Liver (tissue), 8 donors: ENCODE measurements at regions not wholly inside any gene's neighbourhood (a gene's known extent, or its start where the extent isn't known, plus 50 kb on each side); places are given as distances from the start of the nearest gene placed in this dataset.

Experiments
- DNase-seq: peaks from one replicate; pipeline ENCODE4 v3.0.0-alpha.2; 2017; ENCODE audit warnings: low spot score
- H3K27ac ChIP-seq, 2 donors: one replicate each; pipeline ENCODE4 v1.7.0; 2013; ENCODE audit warnings: inconsistent platforms in 2 of 2, low read length in 2 of 2, control low read depth in 1 of 2, low read depth in 1 of 2, mild to moderate bottlenecking in 1 of 2
- H3K27me3 ChIP-seq, 4 donors: one replicate each; pipeline versions ENCODE4 v1.6.1 to v1.7.0; 2013; ENCODE audit warnings: low read length in 3 of 4, inconsistent platforms in 1 of 4, mild to moderate bottlenecking in 1 of 4, moderate library complexity in 1 of 4; ENCODE audit not compliant: control insufficient read depth in 4 of 4, insufficient read depth in 4 of 4
- H3K36me3 ChIP-seq, 4 donors: one replicate each; pipeline versions ENCODE4 v1.6.1 to v1.7.0; 2013; ENCODE audit warnings: low read length in 3 of 4, mild to moderate bottlenecking in 3 of 4, low read depth in 1 of 4, moderate library complexity in 1 of 4; ENCODE audit not compliant: control insufficient read depth in 4 of 4, insufficient read depth in 3 of 4
- H3K4me1 ChIP-seq, 4 donors: one replicate each; pipeline versions ENCODE4 v1.6.1 to v1.7.0; 2013; ENCODE audit warnings: low read length in 3 of 4, mild to moderate bottlenecking in 3 of 4, moderate library complexity in 1 of 4; ENCODE audit not compliant: control insufficient read depth in 4 of 4, insufficient read depth in 4 of 4
- H3K4me3 ChIP-seq, 3 donors: one replicate each; pipeline versions ENCODE4 v1.6.1 to v1.7.0; 2013; ENCODE audit warnings: low read length in 3 of 3, control low read depth in 1 of 3, low read depth in 1 of 3, mild to moderate bottlenecking in 1 of 3
- H3K9ac ChIP-seq, 2 donors: one replicate each; pipeline ENCODE4 v1.7.0; 2013; ENCODE audit warnings: low read length in 2 of 2, mild to moderate bottlenecking in 2 of 2, moderate library complexity in 2 of 2, control low read depth in 1 of 2, low read depth in 1 of 2
- H3K9me3 ChIP-seq, 4 donors: one replicate each; pipeline versions ENCODE4 v1.6.1 to v1.7.0; 2013; ENCODE audit warnings: low read length in 3 of 4; ENCODE audit not compliant: control insufficient read depth in 4 of 4
- ATF3 ChIP-seq: IDR thresholded peaks from 2 replicates; pipeline ENCODE4 v1.6.1; 2016; ENCODE audit warnings: antibody characterized with exemption
- CTCF ChIP-seq: fragments of 150-350 bp; IDR thresholded peaks from 2 replicates; pipeline ENCODE4 v1.5.1; 2017; ENCODE audit warnings: improper control_type of control experiment, low read depth, low read length; ENCODE audit not compliant: missing input control
- EGR1 ChIP-seq, 2 donors: IDR thresholded peaks; 2 replicates each; pipeline ENCODE4 v1.6.1; 2016 to 2018; ENCODE audit warnings: antibody characterized with exemption in 2 of 2, low read depth in 2 of 2
- FOXA1 ChIP-seq: IDR thresholded peaks from 2 replicates; pipeline ENCODE4 v1.6.1; 2016; ENCODE audit warnings: antibody characterized with exemption
- FOXA2 ChIP-seq: IDR thresholded peaks from 2 replicates; pipeline ENCODE4 v1.6.1; 2016; ENCODE audit warnings: antibody characterized with exemption
- GABPA ChIP-seq, 2 donors: IDR thresholded peaks in 1 of 2; conservative IDR thresholded peaks in 1 of 2; 2 replicates each; pipeline ENCODE4 v1.6.1; 2016; ENCODE audit warnings: antibody characterized with exemption in 2 of 2, mild to moderate bottlenecking in 1 of 2, moderate library complexity in 1 of 2
- HNF4A ChIP-seq, 2 donors: conservative IDR thresholded peaks; 2 replicates each; pipeline ENCODE4 v1.6.1; 2016; ENCODE audit warnings: antibody characterized with exemption in 2 of 2, mild to moderate bottlenecking in 2 of 2
- HNF4G ChIP-seq: IDR thresholded peaks from 2 replicates; pipeline ENCODE4 v1.6.1; 2016; ENCODE audit warnings: antibody characterized with exemption
- JUND ChIP-seq, 2 donors: IDR thresholded peaks; 2 replicates each; pipeline ENCODE4 v1.6.1; 2016; ENCODE audit warnings: antibody characterized with exemption in 2 of 2
- MAX ChIP-seq: IDR thresholded peaks from 2 replicates; pipeline ENCODE4 v1.6.1; 2016; ENCODE audit warnings: antibody characterized with exemption
- NR2F2 ChIP-seq: IDR thresholded peaks from 2 replicates; pipeline ENCODE4 v1.6.1; 2016; ENCODE audit warnings: antibody characterized with exemption
- RAD21 ChIP-seq, 2 donors: IDR thresholded peaks; 2 replicates each; pipeline ENCODE4 v1.6.1; 2016; ENCODE audit warnings: antibody characterized with exemption in 2 of 2, mild to moderate bottlenecking in 2 of 2
- RXRA ChIP-seq, 2 donors: IDR thresholded peaks; 2 replicates each; pipeline ENCODE4 v1.6.1; 2017 to 2018; ENCODE audit warnings: antibody characterized with exemption in 2 of 2, mild to moderate bottlenecking in 1 of 2
- SP1 ChIP-seq: IDR thresholded peaks from 2 replicates; pipeline ENCODE4 v1.6.1; 2018; ENCODE audit warnings: antibody characterized with exemption, mild to moderate bottlenecking
- TAF1 ChIP-seq: conservative IDR thresholded peaks from 2 replicates; pipeline ENCODE4 v1.6.1; 2016; ENCODE audit warnings: antibody characterized with exemption, mild to moderate bottlenecking
- YY1 ChIP-seq: IDR thresholded peaks from 2 replicates; pipeline ENCODE4 v1.6.1; 2016; ENCODE audit warnings: antibody characterized with exemption, mild to moderate bottlenecking
- WGBS: extraction: QIAGEN DNeasy Blood & Tissue Kit; methylation state at CpG from one replicate; pipeline ENCODE4 v1.1.7; 2013; 5-methylcytosine and 5-hydroxymethylcytosine counted together
- TF ChIP-seq, protein P1 (sequence below): IDR thresholded peaks from 2 replicates; pipeline ENCODE4 v1.6.1; 2016; ENCODE audit warnings: antibody characterized with exemption
- TF ChIP-seq, protein P2 (sequence below): IDR thresholded peaks from 2 replicates; pipeline ENCODE4 v1.6.1; 2016; ENCODE audit warnings: antibody characterized with exemption, mild to moderate bottlenecking
- donor health status: healthy.
- donor health status: healthy.
- donor health status: healthy.
- donor health status: healthy.
- donor health status: healthy.

DNA sequence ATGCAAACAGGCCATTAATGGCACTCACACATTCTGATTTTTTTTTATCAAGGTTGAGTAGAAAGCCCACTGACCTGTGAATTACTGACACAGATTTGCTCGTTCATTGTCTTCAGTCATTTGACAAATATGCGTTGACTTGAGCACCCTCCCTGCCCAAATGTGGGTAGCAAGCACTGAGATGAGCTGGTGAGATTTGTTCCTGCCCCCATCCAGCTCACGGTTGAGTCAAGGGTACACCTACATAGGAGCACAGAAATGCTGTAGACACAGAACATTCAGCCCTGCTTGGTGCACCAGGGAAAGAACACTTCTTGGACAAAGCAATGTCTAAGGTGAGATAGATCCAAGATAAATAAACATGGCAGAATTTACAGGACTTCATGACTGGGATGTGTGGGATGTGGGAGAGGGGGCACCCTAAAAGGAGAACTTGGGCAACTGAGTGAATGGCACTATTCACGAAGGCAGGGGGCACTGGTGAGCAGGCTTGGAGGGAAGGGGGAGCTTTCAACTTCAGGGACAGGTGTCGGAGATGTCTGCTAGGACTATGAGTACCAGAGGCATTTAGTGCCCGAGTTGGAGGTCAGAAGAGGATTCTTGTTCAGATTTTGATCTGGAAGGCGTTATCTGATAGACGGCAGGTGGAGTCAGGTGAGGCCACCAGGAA, 213.4 kb downstream of the VRK1 start:
- Histone ChIP-seq H3K4me1 (no peaks in the 10 kb centered on the region), H3K9ac (no peak overlapping the region), H3K9me3 (no peaks in the 10 kb centered on the region), H3K4me3 (no peak overlapping the region), H3K27me3 (peaks cover 0 to 5% (median 4%) of the 10 kb centered on the region in 4 donors), H3K36me3 (no peaks in the 10 kb centered on the region), H3K27ac (no peak overlapping the region)
- no peak for TF ChIP-seq HNF4G
- no peak for TF ChIP-seq MAX
- no peak for TF ChIP-seq RXRA (IDR thresholded peaks at IDR 0.05)
- TF ChIP-seq CTCF = no peak
- TF ChIP-seq RAD21 (IDR thresholded peaks at IDR 0.05) = no peak
- no peak for TF ChIP-seq HNF4A (conservative IDR thresholded peaks at IDR 0.05)
- no peak for TF ChIP-seq FOXA1
- no peak for TF ChIP-seq EGR1 (IDR thresholded peaks at IDR 0.05; ENCODE audit: low read depth in 2 of 2)
- no peak for TF ChIP-seq GABPA (IDR thresholded peaks at IDR 0.05 in 1 of 2, conservative IDR thresholded peaks at IDR 0.05 in 1 of 2)
- no peak for TF ChIP-seq TAF1
- no peak for TF ChIP-seq ATF3
- TF ChIP-seq SP1 = no peak
- TF ChIP-seq, protein P1, sequence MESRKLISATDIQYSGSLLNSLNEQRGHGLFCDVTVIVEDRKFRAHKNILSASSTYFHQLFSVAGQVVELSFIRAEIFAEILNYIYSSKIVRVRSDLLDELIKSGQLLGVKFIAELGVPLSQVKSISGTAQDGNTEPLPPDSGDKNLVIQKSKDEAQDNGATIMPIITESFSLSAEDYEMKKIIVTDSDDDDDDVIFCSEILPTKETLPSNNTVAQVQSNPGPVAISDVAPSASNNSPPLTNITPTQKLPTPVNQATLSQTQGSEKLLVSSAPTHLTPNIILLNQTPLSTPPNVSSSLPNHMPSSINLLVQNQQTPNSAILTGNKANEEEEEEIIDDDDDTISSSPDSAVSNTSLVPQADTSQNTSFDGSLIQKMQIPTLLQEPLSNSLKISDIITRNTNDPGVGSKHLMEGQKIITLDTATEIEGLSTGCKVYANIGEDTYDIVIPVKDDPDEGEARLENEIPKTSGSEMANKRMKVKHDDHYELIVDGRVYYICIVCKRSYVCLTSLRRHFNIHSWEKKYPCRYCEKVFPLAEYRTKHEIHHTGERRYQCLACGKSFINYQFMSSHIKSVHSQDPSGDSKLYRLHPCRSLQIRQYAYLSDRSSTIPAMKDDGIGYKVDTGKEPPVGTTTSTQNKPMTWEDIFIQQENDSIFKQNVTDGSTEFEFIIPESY = no peak
- no peak for TF ChIP-seq FOXA2
- no peak for TF ChIP-seq YY1
- TF ChIP-seq, protein P2, sequence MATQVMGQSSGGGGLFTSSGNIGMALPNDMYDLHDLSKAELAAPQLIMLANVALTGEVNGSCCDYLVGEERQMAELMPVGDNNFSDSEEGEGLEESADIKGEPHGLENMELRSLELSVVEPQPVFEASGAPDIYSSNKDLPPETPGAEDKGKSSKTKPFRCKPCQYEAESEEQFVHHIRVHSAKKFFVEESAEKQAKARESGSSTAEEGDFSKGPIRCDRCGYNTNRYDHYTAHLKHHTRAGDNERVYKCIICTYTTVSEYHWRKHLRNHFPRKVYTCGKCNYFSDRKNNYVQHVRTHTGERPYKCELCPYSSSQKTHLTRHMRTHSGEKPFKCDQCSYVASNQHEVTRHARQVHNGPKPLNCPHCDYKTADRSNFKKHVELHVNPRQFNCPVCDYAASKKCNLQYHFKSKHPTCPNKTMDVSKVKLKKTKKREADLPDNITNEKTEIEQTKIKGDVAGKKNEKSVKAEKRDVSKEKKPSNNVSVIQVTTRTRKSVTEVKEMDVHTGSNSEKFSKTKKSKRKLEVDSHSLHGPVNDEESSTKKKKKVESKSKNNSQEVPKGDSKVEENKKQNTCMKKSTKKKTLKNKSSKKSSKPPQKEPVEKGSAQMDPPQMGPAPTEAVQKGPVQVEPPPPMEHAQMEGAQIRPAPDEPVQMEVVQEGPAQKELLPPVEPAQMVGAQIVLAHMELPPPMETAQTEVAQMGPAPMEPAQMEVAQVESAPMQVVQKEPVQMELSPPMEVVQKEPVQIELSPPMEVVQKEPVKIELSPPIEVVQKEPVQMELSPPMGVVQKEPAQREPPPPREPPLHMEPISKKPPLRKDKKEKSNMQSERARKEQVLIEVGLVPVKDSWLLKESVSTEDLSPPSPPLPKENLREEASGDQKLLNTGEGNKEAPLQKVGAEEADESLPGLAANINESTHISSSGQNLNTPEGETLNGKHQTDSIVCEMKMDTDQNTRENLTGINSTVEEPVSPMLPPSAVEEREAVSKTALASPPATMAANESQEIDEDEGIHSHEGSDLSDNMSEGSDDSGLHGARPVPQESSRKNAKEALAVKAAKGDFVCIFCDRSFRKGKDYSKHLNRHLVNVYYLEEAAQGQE = no peak
- no peak for TF ChIP-seq JUND (IDR thresholded peaks at IDR 0.05)
- TF ChIP-seq NR2F2 = no peak
- no peak for DNase-seq
- 56% methylated on average over 8 of the region's 8 CpGs for whole genome bisulfite sequencing
